HG03280 (cell line): ENCODE measurements at regions not wholly inside any gene's neighbourhood (a gene's known extent, or its start where the extent isn't known, plus 50 kb on each side); places are given as distances from the start of the nearest gene placed in this dataset.
"Not testable (repeated sequence)": the region's sequence is repeated elsewhere in the genome, so short reads cannot be mapped to it uniquely, and the experiment has no call there.

Experiments
- ATAC-seq: cut with Tn5 transposase; IDR thresholded peaks from one replicate; pipeline ENCODE4 v1.9.1; 2021; ENCODE audit warnings: mild to moderate bottlenecking, moderate library complexity; ENCODE audit not compliant: unreplicated experiment

DNA sequence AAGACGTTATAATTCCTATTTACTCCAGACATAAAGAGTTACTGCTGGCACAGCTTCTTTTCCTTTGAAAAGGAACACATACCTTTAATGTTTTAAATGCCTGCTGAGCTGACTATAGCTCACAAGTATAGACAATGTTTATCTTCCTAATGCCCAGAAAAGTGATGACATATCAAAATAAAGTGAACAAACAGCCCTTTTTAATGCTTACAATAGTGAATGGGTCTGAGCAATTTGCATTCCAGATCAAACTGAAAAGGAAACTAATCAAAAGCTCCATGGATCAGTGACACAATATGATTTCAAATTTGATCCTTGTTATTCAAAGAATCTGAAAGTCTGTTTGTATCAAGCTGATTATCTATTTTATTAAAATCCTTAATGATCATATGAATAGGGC, 233.6 kb upstream of the SEMA3E start:
- no peak for ATAC-seq

- no peak for ATAC-seq
These were observed 230.1 kb upstream of the SEMA3E start for GRCh38 chr7:83879063-83879462.

DNA sequence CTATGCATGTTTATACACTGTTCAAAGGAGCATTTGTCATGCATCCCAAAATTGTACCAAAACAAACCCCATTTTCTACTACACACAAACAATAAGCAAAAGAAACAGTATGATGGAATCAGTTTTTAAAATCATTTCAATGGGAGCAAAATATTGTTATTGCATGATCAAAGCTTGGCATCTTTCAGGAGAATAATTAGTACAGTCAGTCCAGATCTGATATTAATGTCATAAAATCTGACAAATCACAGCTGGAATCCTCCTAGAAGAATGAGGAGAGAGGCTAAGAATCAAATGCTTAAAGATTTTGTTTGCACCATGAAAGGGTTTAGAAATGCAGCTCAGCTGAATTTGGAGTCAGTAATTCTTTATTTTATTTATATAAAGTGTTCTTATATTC, 229.7 kb upstream of the SEMA3E start:
- no peak for ATAC-seq

DNA sequence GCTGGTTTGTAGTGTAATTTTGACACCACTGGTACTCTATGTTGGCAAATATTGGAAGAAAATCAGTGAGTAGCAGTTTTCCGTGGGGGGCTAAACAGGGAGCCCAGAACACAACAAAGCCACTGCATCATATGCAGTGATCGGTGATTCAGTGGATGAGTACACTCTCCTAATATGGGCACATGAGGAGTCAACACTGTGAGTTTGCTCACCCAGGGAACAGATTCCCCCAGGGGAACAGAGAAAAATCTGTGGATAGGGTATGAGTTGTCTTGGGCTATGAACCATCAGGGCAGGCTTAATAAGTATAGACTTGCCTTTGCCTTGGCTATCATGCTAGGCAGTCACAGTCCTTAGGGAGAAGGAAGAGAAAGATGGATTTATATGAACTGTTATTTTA, 227.7 kb upstream of the SEMA3E start:
- ATAC-seq, result no peak

GRCh38 chr7:83873459-83873858, 224.5 kb upstream of the SEMA3E start:
- no peak for ATAC-seq

- no peak for ATAC-seq
These were observed 223.6 kb upstream of the SEMA3E start for GRCh38 chr7:83872501-83872900.

DNA sequence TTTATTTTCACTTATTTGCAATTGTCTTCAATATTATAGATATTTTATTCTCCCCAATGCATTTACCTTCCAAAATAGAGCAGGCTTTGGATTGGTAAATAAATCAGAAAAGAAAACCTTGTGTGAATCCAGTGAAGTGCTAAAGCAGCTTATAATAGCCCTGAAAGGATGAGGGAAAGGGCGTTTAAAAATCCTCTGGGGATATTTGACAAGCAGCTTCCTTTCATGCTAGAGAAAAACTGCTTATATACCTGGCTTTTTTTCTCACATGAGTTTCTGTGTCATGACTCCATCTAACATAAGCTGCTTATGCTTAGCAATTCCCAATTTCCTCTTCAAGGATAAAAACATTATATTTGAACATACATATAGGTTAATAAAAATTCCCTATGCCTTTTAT, 221.6 kb upstream of the SEMA3E start:
- no peak for ATAC-seq

GRCh38 chr7:83866582-83866981, 217.6 kb upstream of the SEMA3E start:
- no peak for ATAC-seq

- no peak for ATAC-seq
These were observed 215.6 kb upstream of the SEMA3E start for GRCh38 chr7:83864551-83864950.

- ATAC-seq, result no peak
These were observed 215.0 kb upstream of the SEMA3E start for GRCh38 chr7:83863906-83864305.

DNA sequence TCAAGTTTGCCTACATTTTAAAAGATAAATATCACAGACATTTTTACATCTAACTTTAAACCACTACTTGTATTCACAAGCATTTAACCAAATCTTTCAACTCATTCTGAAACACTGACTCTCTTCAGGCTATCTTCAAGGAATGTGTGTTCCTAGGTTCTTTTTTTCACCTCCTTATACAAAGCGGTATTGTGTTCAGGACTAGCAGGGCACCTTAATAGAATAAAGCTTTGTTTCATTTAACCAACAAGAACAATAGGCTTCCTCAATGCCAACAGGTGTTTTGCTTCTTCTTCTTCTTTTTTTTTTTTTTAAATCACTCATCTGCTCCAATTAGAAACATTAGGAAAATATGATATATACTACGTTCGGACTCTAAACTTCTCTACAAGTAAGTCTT, 212.9 kb upstream of the SEMA3E start:
- no peak for ATAC-seq

DNA sequence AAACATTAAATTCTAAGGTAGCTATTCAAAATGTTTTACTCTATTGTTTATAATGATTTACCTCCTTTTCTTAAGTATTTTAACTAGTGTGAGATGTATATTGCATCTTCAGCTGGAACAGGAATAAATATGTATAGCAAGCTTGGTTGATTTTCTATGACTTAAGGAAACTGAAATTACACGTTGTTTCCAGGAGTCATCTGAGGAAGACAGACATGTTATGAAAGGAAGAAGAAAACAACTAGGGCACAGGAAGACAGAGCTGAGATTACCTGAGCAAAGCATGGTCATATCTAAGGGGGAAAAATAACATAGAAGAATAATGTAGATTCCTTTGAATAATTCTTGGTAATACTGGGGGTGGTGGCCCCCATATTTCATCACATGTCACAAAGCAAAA, 210.9 kb upstream of the SEMA3E start:
- no peak for ATAC-seq

- ATAC-seq, result no peak
These were observed 208.8 kb upstream of the SEMA3E start for GRCh38 chr7:83857691-83858090.

GRCh38 chr7:83856094-83856493, 207.2 kb upstream of the SEMA3E start:
- ATAC-seq, result no peak

- ATAC-seq, result no peak
These were observed 203.2 kb upstream of the SEMA3E start for GRCh38 chr7:83852136-83852535.

DNA sequence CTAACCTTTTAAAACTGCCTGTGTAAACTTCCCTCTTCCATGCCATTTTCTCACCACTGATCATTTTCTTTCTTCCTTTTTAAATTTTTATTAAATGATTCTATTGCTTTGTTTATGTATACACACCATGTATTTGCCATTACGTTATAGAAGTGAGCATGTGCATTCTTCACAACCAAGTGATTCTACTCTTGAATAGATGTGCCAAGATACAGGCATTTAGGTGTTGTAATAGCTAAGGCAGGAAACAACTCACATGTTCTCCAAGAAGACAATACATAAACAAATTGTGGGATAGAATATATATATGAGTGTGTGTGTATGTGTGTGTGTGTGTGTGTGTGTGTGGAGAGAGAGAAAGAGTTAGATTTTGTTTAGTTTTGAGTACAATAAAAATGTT, 202.6 kb upstream of the SEMA3E start:
- ATAC-seq, result no peak

- ATAC-seq, result no peak
These were observed 202.0 kb upstream of the SEMA3E start for GRCh38 chr7:83850941-83851340.

GRCh38 chr7:83850125-83850524, 201.2 kb upstream of the SEMA3E start:
- ATAC-seq, result no peak

- ATAC-seq, result no peak
These were observed 200.2 kb upstream of the SEMA3E start for GRCh38 chr7:83849131-83849530.

GRCh38 chr7:83842894-83843293, 194.0 kb upstream of the SEMA3E start:
- ATAC-seq, result no peak

GRCh38 chr7:83837683-83838082, 188.7 kb upstream of the SEMA3E start:
- ATAC-seq, result no peak

GRCh38 chr7:83836028-83836427, 187.1 kb upstream of the SEMA3E start:
- ATAC-seq, result no peak

GRCh38 chr7:83835424-83835823, 186.5 kb upstream of the SEMA3E start:
- ATAC-seq, result no peak

DNA sequence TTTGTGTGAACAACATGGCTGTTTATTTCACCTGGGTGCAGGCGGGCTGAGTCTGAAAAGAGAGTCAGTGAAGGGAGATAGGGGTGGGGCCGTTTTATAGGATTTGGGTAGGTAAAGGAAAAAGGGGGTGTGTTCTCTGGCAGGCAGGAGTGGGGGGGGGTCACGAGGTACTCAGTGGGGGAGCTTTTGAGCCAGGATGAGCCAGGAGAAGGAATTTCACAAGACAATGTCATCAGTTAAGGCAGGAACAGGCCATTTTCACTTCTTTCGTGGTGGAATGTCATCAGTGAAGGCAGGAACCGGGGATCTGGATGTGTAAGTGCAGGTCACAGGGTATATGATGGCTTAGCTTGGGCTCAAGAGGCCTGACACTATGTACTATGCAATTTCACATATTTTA, 184.8 kb upstream of the SEMA3E start:
- ATAC-seq, result not testable (repeated sequence)
